Posterior vena cava (tissue), 2 donors: ENCODE measurements at regions not wholly inside any gene's neighbourhood (a gene's known extent, or its start where the extent isn't known, plus 50 kb on each side); places are given as distances from the start of the nearest gene placed in this dataset.

Source experiments
- DNase-seq: peaks from one replicate; pipeline ENCODE4 v3.0.0-alpha.2; 2020; ENCODE audit warnings: low spot score
- intact Hi-C, 2 donors: fragments of 100-400 bp; cut with DNase I; formaldehyde crosslinking; loops; one replicate each; pipeline versions ENCODE4 v1.14.1 to v1.14.2; 2022 to 2023
- donor health status: DM: yes; HTN: yes; CAD: no.
- donor health status: DM: yes; HTN: yes; CAD: no.

DNA sequence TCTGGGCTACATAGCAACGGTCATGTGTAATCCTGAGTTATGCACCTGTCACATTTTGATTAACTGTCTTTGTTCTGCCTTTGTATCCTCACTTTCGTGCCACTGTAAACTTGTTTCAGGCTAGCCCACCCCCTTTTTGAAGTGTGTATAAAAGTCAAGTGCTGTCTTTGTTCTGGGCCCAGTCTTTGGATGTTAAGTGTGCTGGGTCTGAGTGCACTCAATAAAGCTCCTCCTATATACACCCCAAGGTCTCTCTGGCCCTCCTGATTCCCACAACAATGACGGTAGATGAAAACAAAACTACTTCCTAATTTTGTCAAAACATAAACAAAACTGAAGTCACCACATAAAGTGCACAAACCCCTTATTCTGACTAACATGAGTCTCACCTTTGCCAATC lies 633.4 kb downstream of the DSC3 start:
- intact Hi-C loops: no loop called here
- no peak for DNase-seq

DNA sequence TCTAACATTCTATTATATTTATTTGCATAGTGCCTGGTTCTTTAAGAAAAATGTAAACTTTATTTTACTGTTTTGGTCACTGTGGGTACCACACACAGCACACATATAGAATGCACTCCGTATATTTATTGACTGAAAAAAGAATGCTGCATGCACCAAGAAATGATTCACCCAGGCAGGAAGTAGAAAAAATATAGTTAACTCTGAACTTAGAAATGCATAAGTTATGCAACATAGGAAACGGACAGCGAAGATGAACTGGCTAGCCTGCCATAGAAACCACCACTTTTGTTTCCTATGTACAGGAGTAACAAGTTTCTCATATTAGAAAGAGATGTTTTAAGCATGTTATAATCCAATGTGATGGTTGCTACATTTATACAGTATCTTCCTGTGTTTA lies 635.8 kb downstream of the DSC3 start:
- DNase-seq: no peak
- intact Hi-C loops: no loop called here

- intact Hi-C loops: no loop called here
- no peak for DNase-seq
Measured at GRCh38 chr18:30405038-30405437, 637.5 kb downstream of the DSC3 start.

DNA sequence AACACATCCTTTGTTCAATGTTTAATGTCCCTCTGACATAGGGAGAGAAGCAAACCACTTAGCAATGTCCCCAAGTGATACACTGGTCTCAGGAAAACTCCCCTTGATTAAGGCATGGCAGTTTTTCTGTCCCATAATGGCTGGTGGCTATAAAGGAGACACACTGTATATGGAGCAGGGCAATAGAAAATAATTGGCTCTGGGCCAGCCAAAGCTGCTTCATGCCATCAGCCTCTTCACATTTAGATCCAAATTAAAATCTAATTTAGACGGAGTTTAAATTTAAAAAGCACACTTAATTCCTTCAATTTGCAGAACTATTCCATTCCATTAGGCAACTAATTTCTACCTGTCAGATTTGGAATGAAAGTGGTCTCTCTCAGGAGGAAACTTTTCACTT lies 638.1 kb downstream of the DSC3 start:
- DNase-seq: no peak
- intact Hi-C loops: no loop called here

DNA sequence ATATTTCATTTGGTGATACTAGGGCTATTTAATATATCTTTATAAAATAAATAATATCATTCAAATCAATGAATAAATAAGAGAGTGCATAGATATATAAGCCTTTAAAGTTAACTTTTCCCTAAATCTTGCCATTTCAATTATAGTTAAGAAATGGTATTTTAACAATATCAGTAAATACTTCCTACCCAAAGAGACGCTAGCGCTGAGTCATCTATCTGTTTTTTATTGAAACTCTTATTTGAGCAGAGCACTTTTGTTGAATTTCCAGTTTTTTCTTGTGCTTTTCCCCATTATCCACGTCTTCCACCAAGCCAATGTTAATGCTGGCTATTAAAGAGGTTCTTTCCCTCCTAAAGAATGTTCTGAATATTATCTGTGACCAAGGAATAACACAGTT lies 639.3 kb downstream of the DSC3 start:
- intact Hi-C loops: no loop called here
- no peak for DNase-seq

DNA sequence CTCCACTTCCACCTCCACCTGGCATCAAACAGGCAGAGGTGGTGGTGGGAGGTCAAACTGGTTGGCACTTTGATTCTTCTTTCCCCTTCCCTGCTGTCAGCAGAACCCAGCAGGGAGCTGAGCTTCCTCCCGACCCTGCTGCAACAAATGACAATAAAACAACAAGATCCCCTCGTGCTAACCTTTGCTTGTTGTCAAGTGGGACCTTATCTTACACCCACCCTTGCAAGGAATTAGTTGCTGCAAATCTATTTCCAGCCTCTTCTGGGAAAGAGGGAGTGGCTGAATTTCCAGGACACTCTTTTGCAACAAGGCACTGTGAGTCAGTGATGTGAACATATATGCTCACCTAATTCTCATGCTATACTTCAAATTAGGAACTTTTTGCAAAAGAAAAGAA lies 655.1 kb downstream of the DSC3 start:
- intact Hi-C loops: no loop called here
- DNase-seq: no peak

DNA sequence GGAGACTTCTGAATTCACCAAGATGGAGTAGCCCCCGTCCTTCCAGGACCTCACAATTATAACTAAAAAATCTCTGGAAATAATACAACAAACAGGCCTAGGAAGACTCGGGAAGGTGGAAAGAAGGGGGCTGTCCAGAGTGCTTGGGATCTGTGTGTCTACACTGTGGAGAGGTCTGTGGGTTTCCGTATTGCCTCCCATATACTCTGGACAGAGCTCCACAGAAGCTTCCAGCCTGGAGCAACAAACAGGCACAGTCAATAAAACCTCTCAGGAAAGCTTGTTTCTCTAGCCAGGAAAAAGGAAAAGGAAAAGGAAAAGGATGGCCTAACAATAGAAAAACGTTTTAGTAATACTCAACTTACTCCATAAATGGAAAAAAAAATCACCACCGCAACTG lies 655.9 kb downstream of the DSC3 start:
- intact Hi-C loops: no loop called here
- DNase-seq: no peak

- intact Hi-C loops: no loop called here
- DNase-seq: no peak
Measured at GRCh38 chr18:30385684-30386083, 656.9 kb downstream of the DSC3 start.

- DNase-seq: no peak
- intact Hi-C loops: no loop called here
Measured at GRCh38 chr18:30381826-30382225, 660.7 kb downstream of the DSC3 start.

DNA sequence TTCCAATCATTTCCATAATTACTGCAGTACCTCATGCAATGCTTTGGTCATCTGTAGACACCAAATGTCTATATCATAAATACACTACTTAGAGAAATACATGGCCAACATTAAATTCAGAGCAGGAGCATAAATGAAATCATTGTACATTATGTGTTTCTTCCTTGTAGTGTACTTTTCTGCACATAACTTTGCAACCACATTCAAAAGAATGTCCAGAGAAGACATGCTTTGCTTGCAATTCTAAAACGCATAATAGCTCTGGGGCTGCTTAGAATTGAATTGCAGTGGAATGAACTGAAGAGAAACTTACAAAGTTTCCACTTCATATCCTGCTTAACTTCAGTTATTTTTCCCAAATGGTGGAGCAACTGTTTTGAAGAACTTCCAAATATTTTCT lies 664.4 kb downstream of the DSC3 start:
- no peak for DNase-seq
- intact Hi-C loops: no loop called here

GRCh38 chr18:30376515-30376914 lies 666.0 kb downstream of the DSC3 start:
- intact Hi-C loops: no loop called here
- DNase-seq: no peak

DNA sequence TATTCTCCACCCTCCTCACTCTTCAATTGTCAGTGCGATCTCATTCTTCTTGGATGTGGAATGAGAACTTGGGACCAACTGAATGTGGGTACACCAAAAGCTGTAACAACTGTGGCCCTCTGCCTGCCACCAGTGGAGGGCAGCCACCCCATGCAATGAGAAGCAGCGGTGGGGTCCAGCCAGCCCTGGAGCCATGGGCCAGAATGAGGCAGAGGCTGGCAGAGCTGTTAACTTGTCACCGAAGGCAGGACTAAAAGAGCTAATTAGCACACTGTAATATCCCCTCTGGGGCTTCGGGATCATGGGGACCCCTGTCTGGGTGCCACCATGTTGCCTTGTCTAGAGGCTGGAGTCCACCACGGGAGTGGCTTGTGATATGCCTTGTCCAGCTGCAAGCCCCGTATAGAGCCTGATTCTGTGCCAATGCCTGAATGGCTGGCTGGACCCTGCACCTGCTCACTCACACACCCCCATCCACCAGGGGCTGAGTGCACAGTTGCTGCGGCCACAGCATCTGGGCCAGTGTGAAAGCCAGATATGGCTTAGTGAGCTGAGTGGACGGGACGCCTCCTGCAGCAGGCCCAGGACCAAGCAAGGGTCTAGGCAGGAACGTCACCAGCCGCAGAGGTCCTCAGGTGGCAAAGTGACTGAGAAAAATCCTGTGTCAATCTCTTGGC lies 680.5 kb downstream of the DSC3 start:
- intact Hi-C loops: no loop called here
- DNase-seq: no peak

DNA sequence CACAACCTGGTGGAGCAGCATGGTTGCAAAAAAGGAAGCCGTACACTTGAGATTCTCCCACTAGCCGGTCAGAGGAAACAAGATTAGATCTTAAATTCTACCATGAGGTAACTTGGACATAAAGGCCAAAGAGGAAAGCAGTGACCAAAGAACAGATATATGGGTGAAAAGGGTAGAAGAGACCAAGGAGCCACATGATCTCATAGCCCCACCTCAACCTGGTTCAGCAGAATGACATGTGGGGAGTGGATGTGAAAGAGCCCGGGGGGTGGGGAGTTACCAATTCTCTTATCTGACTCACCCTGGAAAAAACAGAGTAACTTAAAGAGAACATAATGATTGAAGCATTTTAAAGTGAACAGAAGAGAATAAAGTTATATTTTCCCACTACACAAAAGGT lies 683.0 kb downstream of the DSC3 start:
- intact Hi-C loops: no loop called here
- no peak for DNase-seq

DNA sequence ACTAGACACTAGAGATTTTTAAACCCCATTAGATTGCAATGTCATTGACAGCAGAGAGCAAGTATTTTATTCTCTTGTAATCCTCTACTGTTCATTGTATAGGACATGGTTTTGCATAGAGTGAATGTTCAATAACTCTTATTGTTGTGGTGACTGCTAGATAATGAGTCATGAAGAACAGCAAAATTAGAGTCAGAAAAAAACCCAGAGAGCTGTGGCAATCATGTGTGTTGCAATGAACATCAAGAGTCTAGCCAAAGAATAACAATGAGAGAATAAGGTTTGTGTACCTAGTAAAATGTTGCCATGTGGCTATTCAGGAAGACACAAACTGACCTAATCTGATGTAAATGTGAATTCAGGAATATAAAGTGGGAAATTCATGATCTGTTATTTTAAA lies 684.0 kb downstream of the DSC3 start:
- intact Hi-C loops: no loop called here
- no peak for DNase-seq

DNA sequence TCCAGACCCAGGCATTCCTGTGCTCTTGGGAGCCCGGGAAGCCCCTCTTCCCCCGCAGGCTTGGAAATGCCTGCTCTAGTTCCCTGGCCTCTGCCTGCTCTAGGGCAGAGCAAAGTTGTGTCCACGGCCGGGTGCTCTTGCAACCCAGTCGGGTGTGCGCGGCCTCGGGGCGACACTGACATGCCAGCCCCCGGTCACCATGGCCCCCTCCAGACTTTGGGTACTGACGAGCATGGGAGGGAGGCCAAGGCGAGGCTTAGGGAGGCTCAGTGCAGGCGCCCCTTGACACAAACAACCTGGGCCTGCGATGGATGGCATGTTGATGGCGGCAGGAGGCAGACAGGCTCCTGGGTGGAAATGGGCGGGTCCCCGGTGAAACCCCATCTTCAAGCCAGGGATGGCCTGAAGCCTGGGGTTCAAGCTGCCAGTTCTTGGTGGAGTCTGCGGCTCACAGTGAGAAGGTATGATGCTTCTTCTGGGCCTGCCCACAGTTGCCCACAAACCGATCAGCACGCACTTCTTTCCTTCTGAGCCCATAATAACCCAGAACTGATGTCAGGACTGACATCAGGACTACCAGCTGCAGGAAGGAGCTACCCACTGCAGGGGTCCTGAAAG lies 689.9 kb downstream of the DSC3 start:
- intact Hi-C loops: no loop called here
- DNase-seq: peak; percentile 69

DNA sequence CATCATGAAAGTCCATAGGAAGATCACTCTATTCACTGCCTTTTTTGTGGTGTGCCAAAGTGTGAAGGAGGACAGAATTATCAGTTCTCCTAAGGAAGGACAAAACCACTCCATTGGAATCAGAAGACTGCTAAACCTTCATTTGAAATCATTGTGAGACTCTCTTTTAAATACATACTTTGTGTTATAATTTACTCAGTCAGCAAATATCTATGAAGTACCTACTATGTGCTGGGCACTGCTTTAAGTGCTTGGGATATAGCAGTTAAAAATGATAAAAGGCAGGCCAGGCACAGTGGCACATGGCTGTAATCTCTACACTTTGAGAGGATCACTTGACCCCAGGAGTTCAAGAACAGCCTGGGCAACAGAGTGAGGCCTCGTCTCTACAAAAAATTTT lies 692.3 kb downstream of the DSC3 start:
- no peak for DNase-seq
- intact Hi-C loops: no loop called here

DNA sequence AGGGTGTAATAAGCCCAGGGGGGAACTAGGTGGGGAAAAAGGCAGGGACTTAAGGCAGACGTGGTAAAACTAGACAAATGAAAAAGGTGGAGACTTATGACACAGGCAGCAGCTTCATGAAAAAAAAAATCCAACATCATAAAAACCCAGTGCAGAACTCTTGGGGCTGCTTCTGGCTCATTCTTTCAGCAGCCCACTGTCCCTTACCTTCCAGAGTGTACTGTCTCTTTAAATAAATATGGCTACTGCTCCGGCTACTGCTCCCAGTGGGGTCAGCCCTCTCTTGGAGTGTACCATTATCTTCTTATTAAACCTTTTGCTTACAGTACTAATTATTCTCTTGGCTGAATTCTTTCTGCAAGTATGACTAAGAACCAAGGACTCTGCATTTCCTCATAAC lies 699.5 kb downstream of the DSC3 start:
- DNase-seq: no peak
- intact Hi-C loops: no loop called here

- no peak for DNase-seq
- intact Hi-C loops: no loop called here
Measured at GRCh38 chr18:30342675-30343074, 699.9 kb downstream of the DSC3 start.

GRCh38 chr18:30334781-30335180 lies 707.8 kb downstream of the DSC3 start:
- no peak for DNase-seq
- intact Hi-C loops: no loop called here

DNA sequence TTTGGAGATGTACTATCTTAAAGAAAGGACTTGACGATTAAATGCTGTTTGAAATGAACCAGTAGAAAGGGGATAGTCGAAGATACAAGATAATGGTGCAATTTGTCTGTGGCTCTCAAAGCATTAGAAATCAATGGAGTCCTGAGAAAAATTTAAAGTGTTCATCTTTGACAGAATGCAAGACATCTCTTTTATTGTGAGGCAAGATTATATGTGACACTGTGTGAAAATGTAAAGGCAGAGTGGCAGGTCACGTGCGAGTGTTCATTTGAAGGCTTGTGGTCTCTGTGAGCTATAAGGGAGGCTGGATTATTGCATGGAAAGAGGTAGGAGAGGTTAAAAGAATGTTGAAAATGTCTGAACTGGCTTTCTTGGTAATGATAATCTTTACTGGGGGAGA lies 709.2 kb downstream of the DSC3 start:
- intact Hi-C loops: no loop called here
- no peak for DNase-seq

GRCh38 chr18:30328839-30329238 lies 713.7 kb downstream of the DSC3 start:
- DNase-seq: no peak
- intact Hi-C loops: no loop called here

DNA sequence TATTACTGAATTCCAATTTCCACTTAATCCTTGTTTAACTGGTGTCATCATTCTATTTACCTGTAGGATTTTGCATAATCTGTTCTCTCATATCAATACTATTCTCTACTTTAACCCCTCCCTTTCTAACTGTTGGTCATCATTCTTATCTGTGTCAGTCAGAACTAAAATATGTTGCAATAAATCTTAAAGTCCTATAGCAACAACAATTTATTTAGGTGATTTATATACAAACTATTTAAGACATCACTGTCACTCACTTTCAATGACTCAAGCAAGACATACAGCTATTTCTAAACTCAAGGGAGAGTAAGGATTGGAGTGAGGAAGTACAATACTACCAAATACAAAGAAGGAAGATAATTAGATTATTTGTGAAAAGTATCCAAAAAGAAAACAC lies 740.4 kb downstream of the DSC3 start:
- intact Hi-C loops: no loop called here
- DNase-seq: no peak
